Mesothelial cell of epicardium (in vitro differentiated cells): ENCODE measurements at regions not wholly inside any gene's neighbourhood (a gene's known extent, or its start where the extent isn't known, plus 50 kb on each side); places are given as distances from the start of the nearest gene placed in this dataset.
"Not testable (repeated sequence)": the region's sequence is repeated elsewhere in the genome, so short reads cannot be mapped to it uniquely, and the experiment has no call there.

ENCODE experiments used
- DNase-seq, 2 experiments: peaks; one replicate each; pipeline ENCODE4 v3.0.0; 2021; ENCODE audit warnings: low spot score in 2 of 2; ENCODE audit not compliant: unreplicated experiment in 2 of 2
- H3K27ac Mint-ChIP-seq: 2 replicates; pipeline ENCODE4 v1.8.0; 2021; ENCODE audit warnings: mixed read lengths
- H3K27me3 Mint-ChIP-seq: 2 replicates; pipeline ENCODE4 v1.8.0; 2021; ENCODE audit warnings: low read depth, mixed read lengths
- H3K36me3 Mint-ChIP-seq: 2 replicates; pipeline ENCODE4 v1.8.0; 2021; ENCODE audit warnings: mixed read lengths
- H3K4me1 Mint-ChIP-seq: 2 replicates; pipeline ENCODE4 v1.8.0; 2021; ENCODE audit warnings: mixed read lengths
- H3K4me3 Mint-ChIP-seq: 2 replicates; pipeline ENCODE4 v1.8.0; 2021; ENCODE audit warnings: mild to moderate bottlenecking, moderate library complexity, mixed read lengths
- H3K9me3 Mint-ChIP-seq: 2 replicates; pipeline ENCODE4 v1.8.0; 2021; ENCODE audit warnings: mixed read lengths
- TF ChIP-seq, protein P1 (sequence below): fragments of 200-600 bp; sonication (generic); IDR thresholded peaks from one replicate; pipeline ENCODE4 v1.5.0; 2021; ENCODE audit warnings: antibody characterized with exemption; ENCODE audit not compliant: unreplicated experiment

DNA sequence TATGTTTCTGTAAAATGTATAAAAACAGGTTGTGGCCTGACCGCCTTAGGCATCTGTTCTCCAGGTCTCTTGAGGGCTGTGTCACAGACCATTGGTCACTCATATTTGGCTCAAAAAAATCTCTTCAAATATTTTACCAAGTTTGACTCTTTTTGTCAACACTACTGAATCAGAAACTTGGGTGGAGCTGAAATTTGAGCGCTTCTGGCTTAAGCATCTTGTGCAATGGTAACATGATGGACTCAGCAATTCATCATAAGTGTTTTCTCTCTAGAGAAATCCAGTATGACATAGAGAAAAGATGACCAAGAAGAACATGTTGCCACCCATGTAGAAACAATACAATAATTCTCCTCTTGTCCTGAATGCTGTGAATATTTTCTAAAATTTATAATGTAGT lies 387.9 kb downstream of the MAT2B start:
- Mint-ChIP-seq H3K4me1 (peaks cover 14% of the 10 kb centered on the region), H3K27me3 (no peaks in the 10 kb centered on the region), H3K9me3 (peaks cover 13% of the 10 kb centered on the region), H3K4me3 (no peak overlapping the region), H3K27ac (no peak overlapping the region), H3K36me3 (no peaks in the 10 kb centered on the region)
- TF ChIP-seq, protein P1, sequence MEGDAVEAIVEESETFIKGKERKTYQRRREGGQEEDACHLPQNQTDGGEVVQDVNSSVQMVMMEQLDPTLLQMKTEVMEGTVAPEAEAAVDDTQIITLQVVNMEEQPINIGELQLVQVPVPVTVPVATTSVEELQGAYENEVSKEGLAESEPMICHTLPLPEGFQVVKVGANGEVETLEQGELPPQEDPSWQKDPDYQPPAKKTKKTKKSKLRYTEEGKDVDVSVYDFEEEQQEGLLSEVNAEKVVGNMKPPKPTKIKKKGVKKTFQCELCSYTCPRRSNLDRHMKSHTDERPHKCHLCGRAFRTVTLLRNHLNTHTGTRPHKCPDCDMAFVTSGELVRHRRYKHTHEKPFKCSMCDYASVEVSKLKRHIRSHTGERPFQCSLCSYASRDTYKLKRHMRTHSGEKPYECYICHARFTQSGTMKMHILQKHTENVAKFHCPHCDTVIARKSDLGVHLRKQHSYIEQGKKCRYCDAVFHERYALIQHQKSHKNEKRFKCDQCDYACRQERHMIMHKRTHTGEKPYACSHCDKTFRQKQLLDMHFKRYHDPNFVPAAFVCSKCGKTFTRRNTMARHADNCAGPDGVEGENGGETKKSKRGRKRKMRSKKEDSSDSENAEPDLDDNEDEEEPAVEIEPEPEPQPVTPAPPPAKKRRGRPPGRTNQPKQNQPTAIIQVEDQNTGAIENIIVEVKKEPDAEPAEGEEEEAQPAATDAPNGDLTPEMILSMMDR = no peak
- DNase-seq = no peak

DNA sequence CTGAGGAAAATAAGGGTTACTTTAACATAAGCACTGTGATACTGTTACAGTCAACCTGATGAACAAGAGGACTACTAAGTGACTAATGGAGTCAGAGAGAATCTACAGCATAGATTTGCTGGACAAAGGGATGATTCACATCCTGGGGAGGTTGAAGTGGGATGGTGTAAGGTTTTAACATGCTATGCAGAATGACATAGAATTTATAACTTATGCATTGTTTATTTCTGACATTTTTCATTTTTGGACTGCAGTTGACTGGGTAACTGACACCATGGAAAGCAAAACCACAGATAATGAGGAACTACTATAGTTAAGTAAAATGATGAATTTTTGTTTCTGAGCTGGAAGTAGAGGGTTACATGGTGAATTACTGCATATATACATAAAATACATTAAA lies 389.2 kb downstream of the MAT2B start:
- DNase-seq = no peak
- H3K27me3 Mint-ChIP-seq = no peaks in the 10 kb centered on the region
- H3K36me3 Mint-ChIP-seq = no peaks in the 10 kb centered on the region
- TF ChIP-seq, protein P1 = no peak
- peaks cover 10% of the 10 kb centered on the region for H3K4me1 Mint-ChIP-seq
- no peak overlapping the region for H3K4me3 Mint-ChIP-seq
- H3K27ac Mint-ChIP-seq = no peak overlapping the region
- H3K9me3 Mint-ChIP-seq = peaks cover 13% of the 10 kb centered on the region

DNA sequence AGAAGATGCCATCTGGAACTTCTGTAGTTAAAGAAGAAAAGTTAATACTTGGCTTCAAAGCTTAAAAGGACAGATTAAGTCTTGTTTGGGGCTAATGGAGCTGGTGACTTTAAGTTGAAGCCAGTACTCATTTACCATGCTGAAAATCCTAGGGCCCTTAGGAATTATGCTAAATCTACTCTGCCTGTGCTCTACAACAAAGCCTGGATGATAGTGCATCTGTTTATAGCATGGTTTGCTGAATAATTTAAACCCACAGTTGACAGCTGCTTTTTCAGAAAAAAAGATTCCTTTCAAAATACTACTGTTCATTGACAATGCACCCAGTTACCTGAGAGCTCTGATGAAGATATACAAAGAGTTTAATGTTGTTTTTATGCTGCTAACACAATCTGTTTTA lies 393.5 kb downstream of the MAT2B start:
- Mint-ChIP-seq H3K27me3 (no peaks in the 10 kb centered on the region), H3K4me1 (peaks cover 4% of the 10 kb centered on the region), H3K27ac (no peak overlapping the region), H3K9me3 (peaks cover 31% of the 10 kb centered on the region), H3K36me3 (peaks cover 3% of the 10 kb centered on the region), H3K4me3 (no peak overlapping the region)
- TF ChIP-seq, protein P1 = no peak
- no peak for DNase-seq

DNA sequence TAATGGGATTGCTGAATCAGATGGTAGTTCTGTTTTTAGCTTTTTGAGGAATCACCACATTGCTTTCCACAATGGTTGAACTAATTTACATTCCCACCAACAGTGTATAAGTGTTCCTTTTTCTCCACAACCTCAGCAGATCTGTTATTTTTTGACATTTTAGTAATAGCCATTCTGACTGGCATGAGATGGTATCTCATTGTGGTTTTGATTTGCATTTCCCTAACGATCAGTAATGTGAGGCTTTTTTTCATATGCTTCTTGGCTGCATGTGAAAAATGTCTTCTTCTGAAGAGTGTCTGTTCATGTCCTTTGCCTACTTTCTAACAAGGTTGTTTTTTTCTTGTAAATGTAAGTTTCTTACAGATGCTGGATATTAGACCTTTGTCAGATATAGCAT lies 402.4 kb downstream of the MAT2B start:
- H3K36me3 Mint-ChIP-seq, H3K27ac Mint-ChIP-seq, H3K4me3 Mint-ChIP-seq, DNase-seq, H3K27me3 Mint-ChIP-seq: not testable (repeated sequence)
- peaks cover 13% of the 10 kb centered on the region for H3K4me1 Mint-ChIP-seq
- peaks cover 20% of the 10 kb centered on the region for H3K9me3 Mint-ChIP-seq

DNA sequence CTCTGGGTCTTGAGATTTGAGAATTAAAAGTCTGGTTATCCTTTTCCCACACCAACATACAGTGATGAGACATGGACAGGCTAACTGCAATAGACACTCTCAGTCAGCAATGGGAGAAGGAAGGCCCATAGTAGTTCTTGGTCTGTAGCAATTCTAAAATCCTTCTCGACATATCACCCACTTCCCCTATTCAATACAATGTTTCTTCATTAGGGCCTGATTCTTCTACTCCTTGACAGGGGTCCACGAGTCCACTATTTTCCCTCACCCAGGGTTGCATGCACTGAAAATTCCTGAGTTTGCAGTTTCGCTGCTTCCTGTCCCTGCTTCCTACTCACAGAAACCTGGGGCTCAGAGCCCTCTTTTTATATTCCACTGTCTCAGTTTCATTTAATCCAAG lies 402.8 kb downstream of the MAT2B start:
- Mint-ChIP-seq H3K27ac (no peak overlapping the region), H3K4me3 (no peak overlapping the region), H3K27me3 (no peaks in the 10 kb centered on the region), H3K9me3 (peaks cover 17% of the 10 kb centered on the region), H3K4me1 (peaks cover 15% of the 10 kb centered on the region), H3K36me3 (no peaks in the 10 kb centered on the region)
- TF ChIP-seq, protein P1 = no peak
- no peak for DNase-seq

DNA sequence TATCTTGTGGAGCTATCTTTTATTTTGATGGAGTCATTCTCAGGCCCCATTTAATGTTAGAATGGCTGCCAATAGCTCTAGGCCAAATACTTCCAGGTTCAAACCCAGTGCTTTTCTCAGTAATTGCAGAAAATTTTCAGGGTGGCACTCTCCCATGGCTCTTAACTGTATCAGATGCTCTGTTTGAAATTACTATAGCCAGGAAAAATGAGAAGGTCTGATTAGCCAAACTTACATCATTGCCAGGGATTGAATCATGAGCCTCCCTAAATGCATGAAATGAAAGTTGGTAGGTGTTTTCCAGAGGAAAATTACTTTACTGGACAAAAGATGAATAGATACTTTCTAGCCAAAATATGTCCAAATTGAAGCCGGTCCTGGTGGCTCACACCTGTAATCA lies 404.8 kb downstream of the MAT2B start:
- no peak overlapping the region for H3K27ac Mint-ChIP-seq
- TF ChIP-seq, protein P1 = no peak
- no peaks in the 10 kb centered on the region for H3K27me3 Mint-ChIP-seq
- peaks cover 15% of the 10 kb centered on the region for H3K9me3 Mint-ChIP-seq
- H3K36me3 Mint-ChIP-seq = no peaks in the 10 kb centered on the region
- no peak overlapping the region for H3K4me3 Mint-ChIP-seq
- H3K4me1 Mint-ChIP-seq = peaks cover 15% of the 10 kb centered on the region
- DNase-seq = no peak
